ENCODE measurements at regions not wholly inside any gene's neighbourhood (a gene's known extent, or its start where the extent isn't known, plus 50 kb on each side); places are given as distances from the start of the nearest gene placed in this dataset.

- H3K4me1 ChIP-seq, result no peaks in the 10 kb centered on the region
- no peaks in the 10 kb centered on the region for H3K36me3 ChIP-seq
- intact Hi-C loops (cut with DNase I), result no loop called here
- no peak overlapping the region for H3K4me3 ChIP-seq
- TF ChIP-seq CTCF (IDR thresholded peaks at IDR 0.05), result no peak
- no peak for TF ChIP-seq POLR2A (IDR thresholded peaks at IDR 0.05)
- no peak for TF ChIP-seq POLR2AphosphoS5 (IDR thresholded peaks at IDR 0.05; ENCODE audit: insufficient read depth in 1 of 2, low read depth in 1 of 2)
- H3K9me3 ChIP-seq, result no peaks in the 10 kb centered on the region
- H3K27ac ChIP-seq, result no peak overlapping the region
- DNase-seq (ENCODE audit: extremely low spot score in 2 of 2), result no peak
- H3K27me3 ChIP-seq, result no peaks in the 10 kb centered on the region
Observed at GRCh38 chr2:104638859-104639202, 215.1 kb upstream of the POU3F3 start.

DNA sequence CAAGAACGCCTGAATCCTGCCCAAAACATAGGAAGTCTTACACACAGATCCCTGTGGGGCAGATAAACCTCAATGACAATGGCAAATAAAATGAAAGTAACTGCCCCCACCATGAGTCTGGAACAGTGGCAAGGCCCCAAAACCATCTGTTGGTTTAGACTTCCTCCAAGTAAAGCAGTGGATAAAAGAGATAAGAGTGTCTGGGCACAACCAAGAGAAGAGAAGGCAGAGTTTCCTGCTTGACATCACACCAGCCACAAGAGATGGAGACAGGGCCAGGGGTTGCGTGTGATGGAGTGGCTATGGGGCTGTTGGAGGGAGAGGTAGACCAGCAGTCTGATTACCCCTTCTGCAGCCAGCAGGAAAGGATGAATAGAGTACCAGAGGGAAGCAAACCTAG lies 212.1 kb upstream of the POU3F3 start:
- H3K9me3 ChIP-seq, result no peaks in the 10 kb centered on the region
- no peaks in the 10 kb centered on the region for H3K4me1 ChIP-seq
- H3K4me3 ChIP-seq, result no peak overlapping the region
- no peak for DNase-seq (ENCODE audit: extremely low spot score in 2 of 2)
- no peaks in the 10 kb centered on the region for H3K27me3 ChIP-seq
- no peaks in the 10 kb centered on the region for H3K36me3 ChIP-seq
- H3K27ac ChIP-seq, result no peak overlapping the region
- intact Hi-C loops (cut with DNase I), result no loop called here
- no peak for TF ChIP-seq CTCF (IDR thresholded peaks at IDR 0.05)
- TF ChIP-seq POLR2AphosphoS5 (IDR thresholded peaks at IDR 0.05; ENCODE audit: insufficient read depth in 1 of 2, low read depth in 1 of 2), result no peak
- no peak for TF ChIP-seq POLR2A (IDR thresholded peaks at IDR 0.05)

GRCh38 chr2:104648376-104648775 lies 205.5 kb upstream of the POU3F3 start:
- intact Hi-C loops (cut with DNase I), result no loop called here
- H3K4me3 ChIP-seq, result no peak overlapping the region
- no peaks in the 10 kb centered on the region for H3K4me1 ChIP-seq
- H3K27ac ChIP-seq, result no peak overlapping the region
- H3K9me3 ChIP-seq, result no peaks in the 10 kb centered on the region
- no peaks in the 10 kb centered on the region for H3K27me3 ChIP-seq
- no peak for TF ChIP-seq POLR2A (IDR thresholded peaks at IDR 0.05)
- TF ChIP-seq POLR2AphosphoS5 (IDR thresholded peaks at IDR 0.05; ENCODE audit: insufficient read depth in 1 of 2, low read depth in 1 of 2), result no peak
- no peak for TF ChIP-seq CTCF (IDR thresholded peaks at IDR 0.05)
- no peak for DNase-seq (ENCODE audit: extremely low spot score in 2 of 2)
- no peaks in the 10 kb centered on the region for H3K36me3 ChIP-seq

DNA sequence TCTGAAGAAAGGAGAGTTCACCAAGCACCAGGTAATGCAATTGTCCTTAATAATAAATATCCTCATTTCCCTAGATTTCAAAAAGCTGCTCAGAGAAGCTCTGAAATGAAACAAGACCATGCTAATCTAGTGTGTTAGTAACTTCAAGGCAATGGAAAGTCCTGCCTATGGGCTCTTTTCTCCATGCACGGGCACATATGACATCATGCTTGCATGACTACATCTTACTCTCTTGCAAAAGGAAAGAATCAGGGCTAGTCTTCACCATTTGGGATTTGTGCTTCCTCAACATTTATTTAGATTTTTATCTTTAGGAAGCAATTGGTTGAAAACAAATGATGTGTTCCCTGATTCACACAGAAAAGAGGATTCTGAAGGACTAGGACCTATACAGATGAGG lies 204.0 kb upstream of the POU3F3 start:
- Histone ChIP-seq H3K4me1 (no peaks in the 10 kb centered on the region), H3K36me3 (no peaks in the 10 kb centered on the region), H3K9me3 (no peaks in the 10 kb centered on the region), H3K27me3 (no peaks in the 10 kb centered on the region), H3K27ac (no peak overlapping the region), H3K4me3 (no peak overlapping the region)
- intact Hi-C loops (cut with DNase I), result no loop called here
- no peak for DNase-seq (ENCODE audit: extremely low spot score in 2 of 2)
- TF ChIP-seq CTCF (IDR thresholded peaks at IDR 0.05) (no peak), POLR2AphosphoS5 (IDR thresholded peaks at IDR 0.05; ENCODE audit: insufficient read depth in 1 of 2, low read depth in 1 of 2) (no peak), POLR2A (IDR thresholded peaks at IDR 0.05) (no peak)

DNA sequence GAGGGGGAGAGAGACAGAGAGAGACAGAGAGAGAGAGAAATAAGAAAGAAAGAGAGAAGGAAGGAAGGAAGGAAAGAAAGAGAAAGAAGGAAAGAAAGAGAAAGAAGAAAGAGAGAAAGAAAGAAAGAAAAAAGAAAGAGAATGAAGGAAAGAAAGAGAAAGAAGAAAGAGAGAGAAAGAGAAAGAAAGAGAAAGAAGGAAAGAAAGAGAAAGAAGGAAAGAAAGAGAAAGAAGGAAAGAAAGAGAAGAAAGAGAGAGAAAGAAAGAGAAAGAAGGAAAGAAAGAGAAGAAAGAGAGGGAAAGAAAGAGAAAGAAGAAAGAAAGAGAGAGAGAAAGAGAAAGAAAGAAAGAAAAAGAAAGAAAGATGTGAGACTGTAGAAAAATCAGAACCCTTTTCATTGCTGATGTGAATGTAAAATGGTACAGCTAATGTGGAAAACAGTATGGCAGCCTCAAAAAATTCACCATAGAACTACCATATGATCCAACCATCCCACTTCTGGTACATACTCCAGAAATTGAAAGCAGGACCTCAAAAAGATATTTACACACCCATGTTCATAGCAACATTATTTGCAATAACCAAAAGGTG lies 203.4 kb upstream of the POU3F3 start:
- Histone ChIP-seq H3K9me3 (no peaks in the 10 kb centered on the region), H3K36me3 (no peaks in the 10 kb centered on the region), H3K27ac (no peak overlapping the region), H3K27me3 (no peaks in the 10 kb centered on the region), H3K4me1 (no peaks in the 10 kb centered on the region), H3K4me3 (no peak overlapping the region)
- no peak for DNase-seq (ENCODE audit: extremely low spot score in 2 of 2)
- intact Hi-C loops (cut with DNase I), result no loop called here
- TF ChIP-seq POLR2A (IDR thresholded peaks at IDR 0.05) (no peak), POLR2AphosphoS5 (IDR thresholded peaks at IDR 0.05; ENCODE audit: insufficient read depth in 1 of 2, low read depth in 1 of 2) (no peak), CTCF (IDR thresholded peaks at IDR 0.05) (no peak)
